ENCODE measurements at regions not wholly inside any gene's neighbourhood (a gene's known extent, or its start where the extent isn't known, plus 50 kb on each side); places are given as distances from the start of the nearest gene placed in this dataset.

- no peak overlapping the region for H3K27ac Mint-ChIP-seq
- H3K36me3 Mint-ChIP-seq: no peaks in the 10 kb centered on the region
- H3K4me2 ChIP-seq (replicated peaks; ENCODE audit: extremely low read depth, low read length, poor library complexity, severe bottlenecking): no peak overlapping the region
- H3K4me3 Mint-ChIP-seq: no peak overlapping the region
- no peak overlapping the region for H3K9ac ChIP-seq (ENCODE audit: insufficient read depth, low read length, poor library complexity, severe bottlenecking)
- no peaks in the 10 kb centered on the region for H3K36me3 ChIP-seq (replicated peaks in 1 of 2; ENCODE audit: control insufficient read depth in 1 of 2, insufficient read depth in 2 of 2, low read length in 2 of 2)
- H4K20me1 ChIP-seq (ENCODE audit: insufficient read depth, low read length): no peaks in the 10 kb centered on the region
- H3K9me3 ChIP-seq (replicated peaks in 1 of 2; ENCODE audit: control insufficient read depth in 1 of 2, insufficient read depth in 1 of 2, low read length in 2 of 2): peaks cover 0 to 7% of the 10 kb centered on the region in 2 donors
- peaks cover 9 to 18% (median 15%) of the 10 kb centered on the region in 3 donors for H3K27me3 Mint-ChIP-seq (ENCODE audit: low read depth in 3 of 3)
- H3K4me3 ChIP-seq (replicated peaks in 1 of 3; ENCODE audit: low read depth in 2 of 3, low read length in 3 of 3): no peak overlapping the region
- no peaks in the 10 kb centered on the region for H3K79me2 ChIP-seq (ENCODE audit: insufficient read depth, low read length)
- no peak overlapping the region for H3K27ac ChIP-seq (ENCODE audit: low read depth in 1 of 2, low read length in 2 of 2)
- WGBS (ENCODE audit: insufficient coverage): no CpG with 5 or more reads among the region's 2 CpGs
- H3K27me3 ChIP-seq (ENCODE audit: control insufficient read depth in 2 of 2, insufficient read depth in 2 of 2, low read length in 2 of 2): peaks cover 0 to 2% of the 10 kb centered on the region in 2 donors
- no peaks in the 10 kb centered on the region for H3K4me1 ChIP-seq (ENCODE audit: control insufficient read depth in 1 of 2, insufficient read depth in 2 of 2, low read length in 2 of 2)
- no peaks in the 10 kb centered on the region for H3K4me1 Mint-ChIP-seq
- intact Hi-C loops (cut with micrococcal nuclease): no loop called here
- peaks cover 5 to 16% (median 13%) of the 10 kb centered on the region in 7 donors for H3K9me3 Mint-ChIP-seq
- H2AFZ ChIP-seq (ENCODE audit: insufficient read depth, low read depth, low read length, poor library complexity, severe bottlenecking): no peak overlapping the region
- no peak for TF ChIP-seq CTCF (IDR thresholded peaks at IDR 0.05)
- no peak for DNase-seq
Observed at GRCh38 chr11:45440111-45440510, 154.0 kb upstream of the SYT13 start.

- no peak overlapping the region for H3K4me3 Mint-ChIP-seq
- intact Hi-C loops (cut with micrococcal nuclease): no loop called here
- Histone ChIP-seq H3K4me2 (replicated peaks; ENCODE audit: extremely low read depth, low read length, poor library complexity, severe bottlenecking) (no peak overlapping the region), H3K4me3 (replicated peaks in 1 of 3; ENCODE audit: low read depth in 2 of 3, low read length in 3 of 3) (no peak overlapping the region), H3K9me3 (replicated peaks in 1 of 2; ENCODE audit: control insufficient read depth in 1 of 2, insufficient read depth in 1 of 2, low read length in 2 of 2) (peaks cover 0 to 7% of the 10 kb centered on the region in 2 donors), H2AFZ (ENCODE audit: insufficient read depth, low read depth, low read length, poor library complexity, severe bottlenecking) (no peak overlapping the region), H3K79me2 (ENCODE audit: insufficient read depth, low read length) (no peaks in the 10 kb centered on the region), H3K36me3 (replicated peaks in 1 of 2; ENCODE audit: control insufficient read depth in 1 of 2, insufficient read depth in 2 of 2, low read length in 2 of 2) (no peaks in the 10 kb centered on the region), H4K20me1 (ENCODE audit: insufficient read depth, low read length) (no peaks in the 10 kb centered on the region), H3K27ac (ENCODE audit: low read depth in 1 of 2, low read length in 2 of 2) (no peak overlapping the region), H3K4me1 (ENCODE audit: control insufficient read depth in 1 of 2, insufficient read depth in 2 of 2, low read length in 2 of 2) (no peaks in the 10 kb centered on the region), H3K9ac (ENCODE audit: insufficient read depth, low read length, poor library complexity, severe bottlenecking) (no peak overlapping the region), H3K27me3 (ENCODE audit: control insufficient read depth in 2 of 2, insufficient read depth in 2 of 2, low read length in 2 of 2) (peaks cover 0 to 2% of the 10 kb centered on the region in 2 donors)
- peaks cover 5 to 14% (median 13%) of the 10 kb centered on the region in 7 donors for H3K9me3 Mint-ChIP-seq
- H3K27ac Mint-ChIP-seq: no peak overlapping the region
- no peaks in the 10 kb centered on the region for H3K36me3 Mint-ChIP-seq
- peaks cover 7 to 17% (median 15%) of the 10 kb centered on the region in 3 donors for H3K27me3 Mint-ChIP-seq (ENCODE audit: low read depth in 3 of 3)
- no peak for DNase-seq
- no peaks in the 10 kb centered on the region for H3K4me1 Mint-ChIP-seq
- no peak for TF ChIP-seq CTCF (IDR thresholded peaks at IDR 0.05)
- WGBS (ENCODE audit: insufficient coverage): no CpG with 5 or more reads among the region's 1 CpG
Observed at GRCh38 chr11:45436966-45437365, 150.8 kb upstream of the SYT13 start.
